ENCODE measurements at regions not wholly inside any gene's neighbourhood (a gene's known extent, or its start where the extent isn't known, plus 50 kb on each side); places are given as distances from the start of the nearest gene placed in this dataset.

DNA sequence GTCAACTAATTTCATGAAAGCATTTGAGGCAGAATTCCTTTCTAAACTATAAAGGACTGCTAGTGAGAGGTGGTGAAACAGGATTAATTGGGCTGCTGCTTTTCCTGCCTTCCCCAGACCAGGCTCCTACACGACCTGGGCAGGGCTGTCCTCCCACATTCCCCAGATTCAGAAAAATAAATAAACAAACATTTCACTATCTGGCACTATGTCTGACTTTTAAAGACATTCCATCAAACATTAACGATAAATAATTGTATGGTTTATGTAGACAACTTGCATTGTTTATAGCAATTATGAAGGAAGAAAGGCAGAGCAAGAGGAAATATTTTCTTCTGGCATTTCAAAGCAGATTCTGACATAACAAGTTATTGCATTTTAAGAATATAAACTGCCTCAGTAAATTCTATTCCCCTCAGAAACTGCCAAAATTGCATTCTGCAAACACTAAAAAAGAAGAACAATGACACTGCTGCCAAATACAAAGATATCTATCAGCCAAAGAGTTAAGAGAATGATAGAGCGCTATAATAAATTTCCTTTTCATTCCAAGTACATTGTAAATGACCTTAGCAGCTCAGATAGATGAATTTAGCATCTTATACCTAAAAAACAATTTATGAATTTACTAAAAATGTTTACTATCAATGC is 214.7 kb upstream of the INTU start:
- H3K27ac ChIP-seq, result no peak overlapping the region
- TF ChIP-seq CTCF (IDR thresholded peaks at IDR 0.05) (no peak), ZFX (IDR thresholded peaks at IDR 0.05; ENCODE audit: borderline replicate concordance) (no peak)

DNA sequence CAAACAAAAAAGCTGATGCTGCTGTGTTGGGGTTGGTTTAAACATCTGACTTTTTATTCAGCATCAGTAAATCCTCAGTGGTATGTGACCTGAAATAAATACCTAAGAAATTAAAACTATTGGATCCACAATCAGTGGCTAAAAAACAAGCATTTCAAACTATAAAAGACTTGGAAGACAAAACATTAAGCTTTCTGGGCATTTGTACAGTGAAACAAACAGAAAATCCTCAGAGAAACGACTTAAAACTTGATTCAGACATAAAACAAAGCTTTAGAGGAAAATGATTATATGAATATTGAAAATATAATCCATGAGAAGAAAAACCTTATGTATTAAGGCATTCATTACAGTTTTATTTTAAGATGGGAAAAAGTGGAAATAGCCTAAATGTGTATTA is 213.3 kb upstream of the INTU start:
- H3K27ac ChIP-seq, result no peak overlapping the region
- TF ChIP-seq CTCF (IDR thresholded peaks at IDR 0.05) (no peak), ZFX (IDR thresholded peaks at IDR 0.05; ENCODE audit: borderline replicate concordance) (no peak)

GRCh38 chr4:127421437-127421836 is 211.3 kb upstream of the INTU start:
- H3K27ac ChIP-seq, result no peak overlapping the region
- TF ChIP-seq CTCF (IDR thresholded peaks at IDR 0.05), result no peak
- no peak for TF ChIP-seq ZFX (IDR thresholded peaks at IDR 0.05; ENCODE audit: borderline replicate concordance)

DNA sequence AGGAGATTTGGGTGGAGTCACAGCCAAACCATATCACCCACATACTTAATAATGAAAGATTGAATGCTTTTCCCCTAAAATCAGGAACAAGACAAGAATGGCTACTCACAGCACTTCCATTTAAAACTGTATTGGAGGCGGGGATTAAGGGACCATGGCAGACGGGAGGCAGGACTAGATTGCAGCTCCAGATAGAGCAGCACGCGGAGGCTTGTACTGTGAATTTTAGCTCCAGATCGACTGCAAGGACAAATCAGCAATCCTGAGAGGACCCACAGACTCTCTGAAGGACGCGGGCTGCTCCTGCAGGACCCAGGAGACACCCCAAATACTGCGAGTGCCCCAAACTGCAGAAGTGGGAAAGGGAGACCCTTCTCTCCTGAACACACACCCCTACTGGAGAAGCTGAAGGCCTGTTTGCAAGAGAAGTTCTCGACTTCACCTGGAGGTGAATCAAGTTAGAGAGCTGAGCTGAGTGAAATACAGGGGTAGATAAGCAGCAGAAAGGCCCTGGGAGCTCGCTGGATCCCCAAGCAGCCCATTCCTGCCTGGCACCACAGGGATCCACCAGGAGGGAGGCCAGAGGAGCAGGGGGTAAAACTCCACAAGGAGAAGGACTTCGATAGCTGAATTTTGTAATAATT is 207.4 kb upstream of the INTU start:
- H3K27ac ChIP-seq, result no peak overlapping the region

GRCh38 chr4:127425851-127426250 is 206.9 kb upstream of the INTU start:
- TF ChIP-seq ZFX (IDR thresholded peaks at IDR 0.05; ENCODE audit: borderline replicate concordance) (no peak), CTCF (IDR thresholded peaks at IDR 0.05) (no peak)
- no peak overlapping the region for H3K27ac ChIP-seq

More for the DNA sequence above, 207.4 kb upstream of the INTU start:
- no peak for TF ChIP-seq CTCF (IDR thresholded peaks at IDR 0.05)
- no peak for TF ChIP-seq ZFX (IDR thresholded peaks at IDR 0.05; ENCODE audit: borderline replicate concordance)

DNA sequence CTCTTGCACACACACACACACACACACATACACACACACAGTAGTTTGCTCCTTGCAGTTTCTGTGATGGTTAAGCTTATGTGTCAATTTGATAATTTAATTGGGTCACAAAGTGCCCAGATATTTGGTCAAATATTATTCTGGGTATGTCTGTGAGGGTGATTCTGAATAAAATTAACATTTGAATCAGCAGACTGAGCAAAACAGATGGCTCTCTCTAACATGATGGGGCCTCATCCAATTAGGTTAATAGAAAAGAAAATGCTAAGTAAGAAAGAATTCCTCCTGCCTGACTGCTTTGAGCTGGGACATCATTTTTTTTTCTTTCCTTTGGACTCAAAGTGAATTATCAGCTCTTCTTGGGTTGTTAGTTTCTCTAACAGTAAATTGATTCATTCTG is 191.2 kb upstream of the INTU start:
- no peak overlapping the region for H3K27ac ChIP-seq
- TF ChIP-seq CTCF (IDR thresholded peaks at IDR 0.05), result no peak
- TF ChIP-seq ZFX (IDR thresholded peaks at IDR 0.05; ENCODE audit: borderline replicate concordance), result no peak

- H3K27ac ChIP-seq, result no peak overlapping the region
- TF ChIP-seq ZFX (IDR thresholded peaks at IDR 0.05; ENCODE audit: borderline replicate concordance) (no peak), CTCF (IDR thresholded peaks at IDR 0.05) (no peak)
These were observed 187.3 kb upstream of the INTU start for GRCh38 chr4:127445471-127445870.

Data from 22Rv1 (cell line).